GM21526 (cell line): ENCODE measurements at regions not wholly inside any gene's neighbourhood (a gene's known extent, or its start where the extent isn't known, plus 50 kb on each side); places are given as distances from the start of the nearest gene placed in this dataset.
A peak's percentile ranks its signal among the peaks of the same experiment; 100 is the strongest.

Source experiments
- ATAC-seq: cut with Tn5 transposase; IDR thresholded peaks from one replicate; pipeline ENCODE4 v1.9.1; 2021; ENCODE audit warnings: moderate library complexity; ENCODE audit not compliant: unreplicated experiment, low FRiP score

DNA sequence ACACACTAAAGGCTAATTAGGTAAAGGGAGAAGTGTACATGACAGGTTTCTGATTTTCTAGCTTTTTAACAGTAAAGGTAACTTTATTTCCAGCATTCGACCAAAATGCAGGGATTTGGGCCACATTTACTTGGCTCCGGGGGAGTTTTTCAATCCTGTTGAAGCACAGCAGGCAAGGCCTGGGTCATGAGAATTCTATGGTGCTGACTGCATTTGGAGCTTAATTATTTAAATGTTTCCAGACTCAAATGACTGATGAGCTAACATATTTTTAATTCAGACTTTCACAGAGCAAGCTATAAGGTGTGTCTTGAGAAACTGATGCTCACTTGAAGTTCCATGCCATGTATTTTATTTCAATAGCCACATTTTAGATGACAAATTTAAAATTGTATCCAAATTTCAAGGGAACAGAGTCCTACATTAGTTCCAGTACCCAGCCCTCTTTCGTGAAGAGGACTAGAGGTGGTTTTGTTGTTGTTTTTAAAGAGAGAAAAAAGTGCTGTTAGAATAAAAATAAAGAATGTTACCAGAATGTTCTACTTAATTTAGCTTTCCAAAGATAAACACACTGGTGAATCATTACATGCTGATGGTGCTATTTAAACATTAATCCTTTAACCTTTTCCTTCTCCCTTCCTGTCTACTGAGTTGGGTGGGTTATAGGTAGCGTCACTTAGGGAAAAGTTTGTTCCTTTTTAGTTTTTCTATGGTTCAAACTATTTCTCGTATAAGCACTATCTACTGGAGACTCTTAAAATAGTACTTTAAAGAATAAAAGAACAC is 82.3 kb upstream of the PHACTR2 start:
- ATAC-seq: no peak

GRCh38 chr6:143594647-143595046 is 83.1 kb upstream of the PHACTR2 start:
- ATAC-seq: no peak

- no peak for ATAC-seq
These were observed 80.8 kb upstream of the FUCA2 start for GRCh38 chr6:143592335-143592734.

DNA sequence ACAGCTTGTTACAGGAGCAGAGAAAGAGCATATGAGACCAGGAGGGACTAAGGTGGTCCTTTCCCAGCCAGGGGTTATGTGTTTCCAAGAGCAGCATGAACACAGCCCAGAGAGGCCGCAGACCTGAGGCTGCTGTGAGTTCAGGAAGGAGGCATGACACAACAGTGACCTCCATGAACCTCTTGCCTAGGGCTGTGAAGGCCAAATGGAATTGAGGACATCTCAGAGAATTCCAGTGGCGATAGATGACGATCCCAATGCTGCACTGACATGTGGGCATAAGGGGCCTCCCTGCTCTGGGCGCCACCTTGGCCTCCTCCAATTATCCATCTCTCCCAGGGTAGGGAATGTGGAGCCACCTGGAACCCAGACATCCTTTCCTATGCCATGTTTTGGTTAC is 79.9 kb upstream of the FUCA2 start:
- ATAC-seq: no peak

- no peak for ATAC-seq
These were observed 77.6 kb upstream of the FUCA2 start for GRCh38 chr6:143589162-143589561.

- ATAC-seq: no peak
These were observed 75.0 kb upstream of the FUCA2 start for GRCh38 chr6:143586557-143586956.

DNA sequence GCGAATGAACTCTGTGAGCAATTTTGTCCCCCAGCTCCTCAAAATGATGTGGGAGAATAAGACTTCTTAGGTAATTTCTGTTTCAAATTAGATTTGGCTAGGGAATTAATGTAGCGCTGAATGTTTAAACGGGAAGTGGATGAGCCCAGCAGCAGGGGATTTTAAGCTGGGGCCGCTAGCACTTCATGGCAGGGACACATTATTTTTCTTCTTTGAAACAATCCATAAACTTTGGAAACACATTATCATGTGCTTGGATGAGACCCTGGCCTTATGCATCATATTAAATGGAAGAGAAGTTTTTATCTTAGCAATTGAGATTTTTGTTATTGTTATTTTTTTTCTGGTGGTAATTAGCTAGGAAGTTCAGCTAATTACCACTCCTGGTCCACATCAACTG is 74.2 kb upstream of the FUCA2 start:
- no peak for ATAC-seq

DNA sequence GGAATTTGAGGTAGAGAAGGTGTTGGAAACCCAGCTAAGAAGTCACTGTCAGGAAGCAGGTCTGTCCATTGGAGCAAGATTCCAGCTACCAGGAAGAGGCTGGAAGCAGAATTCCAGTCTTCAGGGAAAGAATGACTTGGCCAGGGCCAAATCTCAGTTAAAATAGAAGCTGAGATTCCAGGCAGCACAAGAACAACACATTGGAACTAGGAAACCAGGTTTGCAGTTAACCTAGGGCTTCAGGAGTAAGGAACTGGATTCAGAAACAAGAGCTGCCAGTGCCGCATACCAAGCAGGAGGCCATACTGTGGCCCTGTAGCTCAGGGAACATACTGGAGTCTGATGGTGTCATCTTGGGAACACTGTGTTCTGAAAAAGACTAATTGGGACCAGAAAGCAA is 73.7 kb upstream of the FUCA2 start:
- no peak for ATAC-seq

- ATAC-seq: no peak
These were observed 72.2 kb upstream of the FUCA2 start for GRCh38 chr6:143583542-143584327.

- no peak for ATAC-seq
These were observed 70.4 kb upstream of the FUCA2 start for GRCh38 chr6:143581835-143582480.

DNA sequence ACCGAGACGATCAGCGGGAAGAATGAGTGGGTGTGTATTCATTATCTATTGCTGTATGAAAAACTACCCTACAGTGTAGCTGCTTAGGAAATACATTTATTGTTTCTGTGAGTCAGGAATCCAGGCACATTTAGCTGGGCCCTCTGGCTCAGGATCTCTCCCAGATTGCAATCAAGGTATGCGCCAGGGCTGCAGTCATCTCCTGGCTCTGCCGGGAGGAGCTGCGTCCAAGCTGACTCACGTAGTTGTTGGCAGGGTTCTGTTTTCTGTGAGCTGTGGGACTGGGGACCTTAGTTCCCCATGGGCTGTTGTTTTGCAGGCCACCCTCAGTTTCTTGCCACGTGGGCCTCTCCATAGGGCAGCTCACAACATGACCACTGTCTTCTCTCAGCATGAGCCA is 68.2 kb upstream of the FUCA2 start:
- no peak for ATAC-seq

GRCh38 chr6:143578054-143578453 is 66.5 kb upstream of the FUCA2 start:
- ATAC-seq: no peak

- ATAC-seq: no peak
These were observed 64.4 kb upstream of the FUCA2 start for GRCh38 chr6:143575901-143576426.

GRCh38 chr6:143575440-143575839 is 63.9 kb upstream of the FUCA2 start:
- ATAC-seq: peak; percentile 86

- ATAC-seq: no peak
These were observed 58.8 kb upstream of the FUCA2 start for GRCh38 chr6:143570147-143570853.

GRCh38 chr6:143569040-143569439 is 57.5 kb upstream of the FUCA2 start:
- no peak for ATAC-seq

- no peak for ATAC-seq
These were observed 53.0 kb upstream of the FUCA2 start for GRCh38 chr6:143564484-143565017.

DNA sequence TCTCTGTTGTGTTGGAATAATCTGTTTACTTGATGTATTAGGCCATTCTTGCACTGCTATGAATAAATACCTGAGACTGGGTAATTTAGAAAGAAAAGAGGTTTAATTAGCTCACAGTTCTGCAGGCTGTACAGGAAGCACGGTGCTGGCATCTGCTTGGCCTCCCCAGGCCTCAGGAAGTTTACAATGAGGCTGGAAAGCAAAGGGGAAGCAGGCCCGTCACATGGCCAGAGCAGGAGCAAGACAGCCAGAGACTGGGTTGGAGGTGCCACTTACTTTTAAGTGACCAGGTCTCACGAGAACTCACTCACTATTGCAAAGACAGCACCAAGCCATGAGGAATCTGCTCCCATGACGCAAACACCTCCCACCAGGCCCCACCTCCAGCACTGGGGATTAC is 50.6 kb upstream of the FUCA2 start:
- no peak for ATAC-seq
